Stimulated activated CD4-positive, alpha-beta T cell treated with anti-CD3 and anti-CD28 coated beads, Interleukin-2, amount 100 ng/mL, for 48 hours (primary cell): ENCODE measurements at regions not wholly inside any gene's neighbourhood (a gene's known extent, or its start where the extent isn't known, plus 50 kb on each side); places are given as distances from the start of the nearest gene placed in this dataset.

ENCODE experiments used
- DNase-seq, 2 donors: peaks; one replicate each; pipeline ENCODE4 v3.0.0-alpha.2; 2020

- DNase-seq: no peak
Observed at GRCh38 chr4:3818371-3818770, 52.2 kb downstream of the ADRA2C start.

DNA sequence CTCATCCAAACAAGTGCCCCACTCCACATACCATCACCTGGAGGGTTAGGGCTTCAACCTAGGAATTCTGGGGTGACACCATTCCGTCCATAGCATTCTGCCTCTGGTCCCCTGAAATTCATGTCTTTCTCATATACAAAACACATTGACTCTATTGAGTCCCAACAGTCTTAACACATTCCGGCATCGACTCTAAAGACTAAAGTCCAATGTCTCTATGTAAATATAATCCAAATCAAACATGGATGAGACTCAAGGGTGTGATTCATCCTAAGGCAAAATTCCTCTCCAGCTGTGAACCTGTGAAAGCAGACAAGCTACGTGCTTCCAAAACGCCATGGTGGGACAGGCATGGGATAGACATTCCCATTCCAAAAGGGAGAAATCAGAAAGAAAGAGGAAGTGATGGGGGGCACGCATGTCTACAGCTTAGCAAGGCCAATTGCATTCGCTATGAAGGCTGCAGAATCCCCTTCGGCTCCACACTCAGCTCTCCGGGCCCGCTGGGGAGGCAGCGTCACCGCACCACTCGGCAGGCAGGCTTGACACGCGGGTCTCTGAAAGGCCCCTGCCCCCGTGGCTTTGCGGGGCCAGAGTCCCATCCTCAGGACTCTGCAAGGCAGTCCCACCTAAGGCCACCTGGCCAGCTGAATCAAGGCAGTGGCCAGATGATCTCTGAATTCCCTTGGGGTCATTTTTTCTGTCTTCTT is 53.2 kb downstream of the ADRA2C start:
- no peak for DNase-seq

DNA sequence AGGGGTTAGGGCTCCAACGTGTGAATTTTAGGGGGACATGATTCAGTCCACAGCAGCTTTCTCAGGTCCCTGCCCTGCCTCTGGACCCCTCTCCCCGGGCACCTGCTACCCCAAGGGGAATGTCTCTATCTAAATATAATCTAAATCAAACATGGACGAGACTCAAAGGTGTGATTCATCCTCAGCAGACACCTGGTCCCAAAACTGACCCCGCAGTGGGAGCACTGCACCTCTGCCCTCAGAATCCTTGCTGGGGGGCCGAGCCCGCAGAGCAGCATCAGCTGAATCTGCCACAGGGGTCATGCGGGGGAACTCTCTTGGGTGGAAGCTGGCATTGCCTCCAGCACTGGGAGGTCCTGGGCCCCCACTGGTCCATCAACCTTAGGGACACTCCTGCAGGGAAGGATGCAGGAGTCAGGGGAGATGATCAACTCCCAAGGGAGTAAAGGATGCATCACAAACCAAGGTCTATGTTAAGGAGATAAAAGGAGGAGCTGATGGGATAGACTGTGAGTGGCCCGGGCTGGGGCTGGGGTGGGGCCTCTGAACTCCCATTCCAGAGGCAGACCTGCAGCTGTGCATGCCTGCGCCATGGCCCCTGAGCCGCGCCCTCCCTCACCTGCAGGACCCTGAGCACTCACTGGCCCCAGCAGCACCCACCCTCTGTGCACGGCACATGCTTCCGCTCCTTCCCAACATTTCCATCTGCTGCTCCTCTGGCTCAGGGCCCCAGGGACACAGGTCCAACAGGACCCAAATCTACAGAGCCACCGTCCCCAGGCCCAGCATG is 54.0 kb downstream of the ADRA2C start:
- no peak for DNase-seq

DNA sequence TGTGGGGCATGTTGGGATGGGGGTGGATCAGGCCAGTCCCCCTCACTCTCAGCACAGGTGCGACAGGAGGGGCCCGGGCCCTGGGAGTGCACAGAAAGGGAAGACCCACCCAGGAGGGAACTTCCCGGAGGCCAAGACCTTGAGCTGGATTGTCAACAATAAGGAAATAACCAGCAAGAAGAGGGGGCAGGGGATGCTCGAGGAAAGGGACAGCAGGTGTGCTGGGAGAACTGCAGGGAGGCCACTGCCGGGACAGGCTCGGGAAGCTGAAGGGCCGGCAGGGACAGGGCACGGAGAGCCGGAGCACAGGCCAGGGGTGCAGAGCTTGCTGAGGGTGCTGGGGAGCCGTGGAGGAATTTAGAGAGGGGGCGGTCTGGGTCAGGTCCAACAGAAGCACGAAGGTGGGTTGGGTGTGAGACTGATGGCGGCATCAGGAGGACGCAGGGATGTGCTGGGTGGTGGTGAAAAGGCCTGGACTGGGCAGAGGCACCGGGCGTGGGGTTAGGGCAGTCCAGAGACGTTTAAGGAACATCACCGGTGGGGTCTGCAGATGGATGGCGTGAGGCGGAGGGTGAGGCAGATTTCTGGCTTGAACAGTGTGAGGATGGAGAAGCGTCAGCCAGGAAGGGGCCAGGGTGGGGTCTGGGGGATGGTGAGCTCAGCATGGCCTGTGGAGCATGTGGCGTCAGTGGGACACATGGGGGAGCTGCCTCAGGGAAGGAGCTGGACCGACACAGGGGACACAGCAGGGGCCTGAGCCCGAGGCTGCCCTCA is 54.8 kb downstream of the ADRA2C start:
- DNase-seq: no peak

DNA sequence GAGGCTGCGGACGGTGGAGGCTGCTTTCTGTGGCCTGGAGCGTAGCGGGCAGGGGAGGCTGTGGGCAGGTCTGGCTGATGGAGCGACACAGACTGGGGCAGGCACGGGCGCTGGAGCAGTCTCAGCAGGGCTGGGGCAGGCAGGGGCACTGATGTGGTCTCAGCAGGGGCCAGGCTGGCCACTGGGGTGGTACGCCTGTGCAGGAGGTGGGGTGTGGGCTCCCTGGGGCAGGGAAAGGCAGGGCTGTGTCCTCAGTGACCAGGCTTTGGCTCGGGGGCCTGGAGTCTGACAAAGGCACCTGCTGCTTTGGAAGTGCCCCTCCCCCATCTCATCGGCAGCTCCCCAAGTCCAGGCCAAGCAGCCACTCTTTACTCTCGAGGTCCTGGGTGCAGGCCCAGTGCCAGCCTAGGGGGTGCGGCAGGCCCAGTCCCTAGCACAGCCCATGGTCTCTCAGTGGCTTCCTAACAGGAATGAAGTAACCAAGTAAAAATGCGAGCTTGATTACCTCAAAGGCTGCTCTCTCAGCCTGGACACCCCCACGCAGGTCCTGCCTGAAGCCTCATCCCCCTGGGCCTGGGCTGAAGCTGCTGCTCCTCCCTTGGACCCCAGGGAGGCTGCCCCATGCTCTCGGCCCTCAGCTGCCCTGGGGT is 55.5 kb downstream of the ADRA2C start:
- DNase-seq: no peak

DNA sequence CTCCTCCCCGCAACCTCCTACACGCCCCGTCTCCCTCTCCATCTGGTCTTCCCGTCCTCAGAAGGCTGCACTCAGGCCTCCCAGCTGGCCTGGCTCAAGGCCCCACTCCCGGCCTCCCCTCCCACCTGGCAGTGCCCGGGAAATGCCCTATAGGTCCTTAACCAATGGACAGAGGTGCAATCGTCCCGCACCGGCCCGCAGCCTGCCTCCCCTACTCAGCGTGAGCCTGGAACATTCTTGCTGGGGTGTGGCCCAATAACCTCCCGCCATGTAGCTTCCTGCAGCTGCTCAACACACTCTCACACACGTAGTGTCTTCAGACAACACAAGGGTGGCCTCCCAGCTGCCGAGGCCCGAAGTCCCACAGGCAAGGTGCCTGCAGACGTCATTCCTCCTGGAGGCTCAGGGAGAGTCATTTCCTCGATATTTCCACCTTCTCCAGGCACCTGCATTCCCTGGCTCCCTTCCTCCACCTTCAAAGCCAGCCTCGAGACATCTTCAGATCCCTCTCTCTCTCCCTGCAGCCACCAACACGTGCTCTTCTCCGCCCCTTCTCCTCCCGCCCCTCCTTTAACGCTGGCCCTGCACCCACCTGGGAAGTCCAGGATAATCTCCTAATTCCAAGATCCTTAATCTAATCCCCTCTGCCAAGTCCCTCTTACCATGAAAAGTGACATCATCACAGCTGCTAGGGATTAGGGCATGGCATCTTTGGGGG is 56.2 kb downstream of the ADRA2C start:
- DNase-seq: no peak

GRCh38 chr4:3823496-3824341 is 57.5 kb downstream of the ADRA2C start:
- no peak for DNase-seq

- no peak for DNase-seq
Observed at GRCh38 chr4:3824521-3825270, 58.5 kb downstream of the ADRA2C start.

- no peak for DNase-seq
Observed at GRCh38 chr4:3825530-3825929, 59.3 kb downstream of the ADRA2C start.

GRCh38 chr4:3826247-3827172 is 60.3 kb downstream of the ADRA2C start:
- no peak for DNase-seq

DNA sequence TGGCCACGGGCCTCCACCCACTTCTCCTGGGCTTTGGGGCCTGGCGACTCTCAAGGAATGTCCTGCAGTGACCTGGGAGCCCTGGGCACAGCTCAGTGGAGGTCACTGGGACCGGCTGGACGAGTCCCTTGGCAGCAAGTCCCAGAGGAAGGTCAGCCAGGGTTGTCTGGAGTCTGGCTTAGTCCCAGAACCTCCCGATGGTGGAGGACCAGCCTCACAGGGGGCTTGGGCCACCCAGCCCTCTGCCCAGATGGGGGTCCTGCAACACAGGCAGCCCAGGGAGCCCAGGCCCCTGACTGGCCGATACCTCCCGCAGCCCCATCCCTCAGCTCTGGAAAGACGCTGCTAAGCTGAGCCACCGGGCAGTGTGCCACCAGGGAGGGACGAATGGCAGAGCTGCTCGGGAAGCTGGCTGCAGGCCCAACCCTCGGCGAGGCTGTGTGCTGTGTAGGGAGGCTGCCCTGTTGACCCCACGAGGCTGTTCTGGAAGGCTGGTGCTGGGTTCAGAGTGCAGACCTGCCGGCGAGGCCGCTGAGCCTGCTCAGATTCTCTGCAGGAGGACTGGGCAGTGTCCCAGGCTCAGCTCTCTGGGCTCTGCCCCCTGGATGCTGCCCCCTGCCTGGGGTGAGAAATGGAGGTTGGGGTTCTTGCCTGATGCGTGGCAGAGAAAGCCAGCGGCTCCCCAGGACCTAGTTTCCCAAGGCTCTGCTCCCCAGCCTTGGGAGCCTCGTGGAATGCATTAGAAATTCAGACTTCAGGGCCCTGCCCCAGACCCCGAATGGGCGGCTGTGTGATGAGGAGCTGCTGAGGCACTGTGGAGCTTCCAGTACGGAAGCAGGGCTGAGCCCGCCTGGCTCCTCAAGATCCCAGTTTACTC is 61.7 kb downstream of the ADRA2C start:
- DNase-seq: no peak

DNA sequence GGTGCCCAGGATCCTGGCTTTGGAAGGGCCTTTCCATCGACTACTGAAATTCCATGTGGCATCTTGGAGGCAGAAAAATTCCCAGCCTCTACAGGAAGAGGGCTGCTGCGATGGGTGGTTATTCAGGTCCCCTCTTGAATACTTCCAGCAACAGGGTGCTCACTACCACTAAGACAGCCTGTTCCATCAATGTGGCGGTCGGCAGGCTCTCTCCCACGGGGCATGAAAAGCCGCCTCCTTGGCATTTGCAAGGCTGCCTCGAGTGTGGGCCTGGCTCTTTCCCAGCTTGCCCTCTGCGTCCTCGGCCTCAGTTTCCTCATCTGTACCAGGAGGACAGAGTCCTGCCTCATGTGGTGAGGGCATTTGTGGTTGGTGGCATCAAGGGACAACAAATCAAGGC is 62.4 kb downstream of the ADRA2C start:
- DNase-seq: no peak

GRCh38 chr4:3829211-3829955 is 63.2 kb downstream of the ADRA2C start:
- no peak for DNase-seq

DNA sequence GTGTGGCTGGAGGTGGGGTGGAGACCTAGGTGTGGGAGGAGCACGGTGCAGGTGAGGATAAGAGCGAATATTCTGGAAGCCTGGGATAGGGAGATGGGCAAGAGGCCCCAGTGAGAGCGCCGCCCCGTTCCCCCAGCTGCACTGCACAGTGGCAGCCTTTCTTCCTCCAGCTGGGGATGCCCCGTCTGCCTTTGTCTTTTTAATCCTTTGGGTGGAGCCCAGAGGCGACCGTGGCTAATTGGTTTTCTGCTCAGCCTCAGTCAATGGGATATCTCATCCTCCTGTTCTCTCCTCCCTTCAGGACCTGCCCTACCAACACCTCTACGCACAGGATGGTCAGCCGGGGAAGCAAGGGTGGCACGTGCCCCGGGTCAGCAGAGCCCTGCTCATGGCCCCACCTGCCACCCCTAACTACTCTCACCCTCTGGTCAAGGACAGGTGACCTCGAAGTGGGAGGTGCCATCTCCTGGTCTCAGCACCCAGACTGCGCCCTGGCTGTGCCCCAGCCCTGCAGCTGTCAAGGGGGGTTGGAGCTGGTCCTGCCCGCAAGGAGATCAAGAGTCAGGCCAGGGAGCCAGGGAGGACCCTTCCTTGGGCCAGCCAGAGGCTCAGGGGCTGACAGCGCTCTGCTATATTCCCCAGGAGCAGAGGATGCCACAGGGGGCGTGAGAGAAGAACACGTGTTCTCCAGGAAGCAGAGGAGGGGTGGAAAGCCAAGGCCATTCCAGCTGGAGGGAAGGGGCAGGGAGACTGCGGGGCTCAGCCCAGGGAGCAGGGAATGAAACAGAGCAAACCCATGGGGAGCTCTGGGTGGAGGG is 64.0 kb downstream of the ADRA2C start:
- no peak for DNase-seq

DNA sequence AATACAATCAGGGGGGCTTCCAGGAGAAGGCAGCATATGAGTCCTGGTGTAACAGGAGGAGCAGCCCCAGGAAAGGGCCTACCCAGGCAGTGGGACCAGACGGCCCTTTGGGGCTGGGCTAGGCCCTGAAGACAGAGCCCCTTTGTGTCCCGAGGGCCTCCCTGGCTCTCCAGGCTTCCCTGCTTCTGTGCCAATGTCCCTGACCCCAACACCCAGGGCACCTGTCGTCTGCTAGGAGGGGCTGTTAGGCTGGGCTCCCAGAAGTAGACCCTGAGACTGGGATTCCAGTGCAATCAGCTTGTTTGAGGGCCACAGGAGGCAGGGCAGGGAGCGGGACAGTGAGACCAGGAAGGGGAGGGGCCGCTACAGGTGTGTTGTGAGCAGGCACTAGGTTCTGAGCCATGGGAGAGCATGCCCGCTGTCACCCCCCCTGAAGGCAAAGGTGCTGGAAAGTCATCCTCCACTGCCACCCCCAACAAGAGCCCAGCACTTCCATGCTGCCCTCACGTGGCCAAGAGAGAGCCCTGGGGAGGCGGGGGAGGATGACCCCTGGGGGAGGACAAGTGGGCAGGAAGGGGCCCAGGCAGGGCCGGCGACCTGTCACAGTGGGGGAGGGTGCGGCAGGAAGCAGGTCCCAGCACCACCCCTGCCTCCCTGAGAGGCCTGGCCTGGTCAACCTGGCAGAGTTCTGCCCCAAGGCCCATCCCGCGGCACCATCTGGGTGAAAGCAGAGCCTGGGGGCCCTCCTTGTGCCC is 64.8 kb downstream of the ADRA2C start:
- no peak for DNase-seq

DNA sequence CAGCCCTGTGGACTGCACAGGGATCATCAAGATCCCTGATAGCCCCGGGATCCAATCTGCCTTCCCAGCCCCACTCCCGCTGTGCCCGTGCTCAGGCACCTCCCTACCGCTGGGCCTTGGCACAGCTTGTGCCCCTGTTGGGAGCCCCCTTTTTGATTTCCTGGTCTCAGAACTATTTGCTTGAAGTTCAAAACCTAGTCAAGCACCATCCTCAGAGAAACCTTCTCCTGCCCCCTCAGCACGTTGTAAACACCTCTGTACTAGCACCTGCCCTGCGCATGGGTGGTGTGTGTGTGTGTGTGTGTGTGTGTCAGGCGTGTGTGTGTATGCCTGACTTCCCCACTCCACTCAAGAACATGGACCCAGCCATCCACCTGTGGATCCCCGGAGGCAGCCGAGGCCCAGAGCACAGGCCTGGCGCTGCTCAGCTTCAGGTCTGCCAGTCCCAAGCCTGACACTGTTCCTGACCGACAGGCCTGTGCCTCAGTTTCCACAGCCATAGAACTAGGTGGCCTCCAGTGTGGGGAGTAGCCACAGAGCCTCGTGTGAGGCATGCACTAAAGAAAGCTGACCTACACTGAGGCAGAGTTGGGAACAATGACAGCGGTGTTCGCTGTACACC is 65.5 kb downstream of the ADRA2C start:
- no peak for DNase-seq
